ENCODE measurements at regions not wholly inside any gene's neighbourhood (a gene's known extent, or its start where the extent isn't known, plus 50 kb on each side); places are given as distances from the start of the nearest gene placed in this dataset.

GRCh38 chr2:10498525-10499274, 50.6 kb upstream of the ODC1 start:
- intact Hi-C loops (cut with micrococcal nuclease; ENCODE audit: unreplicated experiment), result loop anchor here (2.0 kb wide), 1 partner anchor 16 kb away; no protein-coding TSS in a partner anchor
- peaks cover 15% of the 10 kb centered on the region for H3K4me1 Mint-ChIP-seq (ENCODE audit: low read depth, unreplicated experiment)
- no peaks in the 10 kb centered on the region for H3K9me3 ChIP-seq
- no peak overlapping the region for H3K4me3 ChIP-seq (ENCODE audit: low read depth, low read length)
- BruUV-seq (replicated peaks), result no TSS peak
- no peaks in the 10 kb centered on the region for H3K27me3 ChIP-seq (replicated peaks; ENCODE audit: control insufficient read depth, insufficient read depth, low read length)
- H3K4me3 Mint-ChIP-seq (ENCODE audit: unreplicated experiment), result no peak overlapping the region
- H3K27me3 Mint-ChIP-seq (ENCODE audit: insufficient read depth, unreplicated experiment), result no peaks in the 10 kb centered on the region
- 0 out of 2 replicates have a peak, but pooled peaks cover 9% of the 10 kb centered on the region for H3K4me1 ChIP-seq
- H3K9me3 Mint-ChIP-seq (ENCODE audit: unreplicated experiment), result no peaks in the 10 kb centered on the region
- no peak for DNase-seq
- no peak for TF ChIP-seq CTCF (IDR thresholded peaks at IDR 0.05; ENCODE audit: insufficient read depth in 1 of 2, low read depth in 1 of 2, low read length in 1 of 2, severe bottlenecking in 1 of 2, unreplicated experiment in 1 of 2)
- no peaks in the 10 kb centered on the region for H3K36me3 ChIP-seq (ENCODE audit: control insufficient read depth, insufficient read depth, low read length)
- POLR2A ChIA-PET, result no interaction called here
- H3K36me3 Mint-ChIP-seq (ENCODE audit: insufficient read depth, unreplicated experiment), result no peaks in the 10 kb centered on the region
- CTCF ChIA-PET, result no interaction called here
- no peak overlapping the region for H3K27ac Mint-ChIP-seq (ENCODE audit: unreplicated experiment)
